NCI-H748 treated with DMSO at 0.1 percent for 48 hours (cell line): ENCODE measurements at regions not wholly inside any gene's neighbourhood (a gene's known extent, or its start where the extent isn't known, plus 50 kb on each side); places are given as distances from the start of the nearest gene placed in this dataset.
A peak's percentile ranks its signal among the peaks of the same experiment; 100 is the strongest.
"Not testable (repeated sequence)": the region's sequence is repeated elsewhere in the genome, so short reads cannot be mapped to it uniquely, and the experiment has no call there.

ENCODE experiments used
- DNase-seq: peaks from one replicate; lab custom pipeline; 2025; lab: John Stamatoyannopoulos, UW

- DNase-seq, result no peak
Observed at GRCh38 chr12:90828621-90829020, 126.4 kb downstream of the CCER1 start.

GRCh38 chr12:90827567-90827966, 127.4 kb downstream of the CCER1 start:
- DNase-seq, result no peak

- no peak for DNase-seq
Observed at GRCh38 chr12:90826036-90826435, 128.9 kb downstream of the CCER1 start.

- no peak for DNase-seq
Observed at GRCh38 chr12:90823859-90824258, 131.1 kb downstream of the CCER1 start.

GRCh38 chr12:90819709-90820108, 135.3 kb downstream of the CCER1 start:
- DNase-seq, result no peak

GRCh38 chr12:90816353-90817089, 138.5 kb downstream of the CCER1 start:
- DNase-seq, result peak; percentile 19

- DNase-seq, result no peak
Observed at GRCh38 chr12:90809940-90810339, 145.0 kb downstream of the CCER1 start.

GRCh38 chr12:90808568-90808967, 146.4 kb downstream of the CCER1 start:
- no peak for DNase-seq

GRCh38 chr12:90802727-90803126, 152.2 kb downstream of the CCER1 start:
- DNase-seq, result no peak

- peak; percentile 6 for DNase-seq
Observed at GRCh38 chr12:90801776-90802175, 153.2 kb downstream of the CCER1 start.

GRCh38 chr12:90794212-90794611, 160.8 kb downstream of the CCER1 start:
- no peak for DNase-seq

GRCh38 chr12:90792718-90793117, 162.3 kb downstream of the CCER1 start:
- DNase-seq, result not testable (repeated sequence)

GRCh38 chr12:90791445-90791844, 163.5 kb downstream of the CCER1 start:
- DNase-seq, result no peak

GRCh38 chr12:90790747-90791146, 164.2 kb downstream of the CCER1 start:
- no peak for DNase-seq

GRCh38 chr12:90773491-90773890, 181.5 kb downstream of the CCER1 start:
- DNase-seq, result no peak

GRCh38 chr12:90770861-90771260, 184.1 kb downstream of the CCER1 start:
- DNase-seq, result no peak

GRCh38 chr12:90757957-90758356, 197.0 kb downstream of the CCER1 start:
- no peak for DNase-seq

- no peak for DNase-seq
Observed at GRCh38 chr12:90745211-90745610, 209.8 kb downstream of the CCER1 start.

GRCh38 chr12:90741611-90742010, 213.4 kb downstream of the CCER1 start:
- DNase-seq, result peak; percentile 10

- no peak for DNase-seq
Observed at GRCh38 chr12:90729736-90730135, 225.2 kb downstream of the CCER1 start.

- no peak for DNase-seq
Observed at GRCh38 chr12:90712671-90713070, 242.3 kb downstream of the CCER1 start.

GRCh38 chr12:90710711-90711110, 244.3 kb downstream of the CCER1 start:
- no peak for DNase-seq

GRCh38 chr12:90706036-90706435, 248.9 kb downstream of the CCER1 start:
- no peak for DNase-seq

- DNase-seq, result no peak
Observed at GRCh38 chr12:90695415-90695814, 259.6 kb downstream of the CCER1 start.
